ENCODE measurements at regions not wholly inside any gene's neighbourhood (a gene's known extent, or its start where the extent isn't known, plus 50 kb on each side); places are given as distances from the start of the nearest gene placed in this dataset.
A peak's percentile ranks its signal among the peaks of the same experiment; 100 is the strongest.
"Not testable (repeated sequence)": the region's sequence is repeated elsewhere in the genome, so short reads cannot be mapped to it uniquely, and the experiment has no call there.

DNA sequence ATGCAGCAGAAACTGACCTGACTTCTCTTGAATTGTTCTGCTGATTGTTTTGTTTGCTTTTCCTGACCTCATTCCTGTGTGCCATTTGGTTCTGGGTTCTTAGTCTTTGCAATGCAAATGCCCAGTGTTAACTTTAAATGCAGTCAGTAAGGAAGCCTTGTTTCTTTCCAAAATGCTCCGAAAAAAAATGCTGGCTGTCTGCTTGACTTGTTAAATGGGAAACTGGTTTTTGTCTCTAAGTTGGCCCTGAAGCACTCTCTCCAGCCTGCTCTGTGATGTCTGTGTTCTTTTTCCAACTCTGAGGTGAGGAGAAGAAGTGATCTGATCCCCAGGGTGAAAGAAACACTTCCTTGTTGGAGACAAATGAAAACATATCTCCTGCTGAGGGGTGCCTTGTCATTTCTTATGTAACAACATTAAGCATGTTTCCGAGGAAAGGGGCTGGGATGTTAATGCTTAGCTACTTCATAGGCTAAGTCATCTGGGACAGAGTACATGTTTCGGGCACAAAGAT, 256.3 kb upstream of the ADGRL4 start:
- no peak for DNase-seq (ENCODE audit: low read depth, low spot score)

GRCh38 chr1:79259390-79260336, 253.1 kb upstream of the ADGRL4 start:
- DNase-seq (ENCODE audit: low read depth, low spot score), result no peak

More for the DNA sequence above, 256.3 kb upstream of the ADGRL4 start:
- H3K27ac ChIP-seq, result no peak overlapping the region

GRCh38 chr1:79255421-79255820, 248.9 kb upstream of the ADGRL4 start:
- no peak for DNase-seq (ENCODE audit: low read depth, low spot score)
- no peak overlapping the region for H3K27ac ChIP-seq

More at GRCh38 chr1:79259390-79260336, 253.1 kb upstream of the ADGRL4 start:
- H3K27ac ChIP-seq, result no peak overlapping the region

DNA sequence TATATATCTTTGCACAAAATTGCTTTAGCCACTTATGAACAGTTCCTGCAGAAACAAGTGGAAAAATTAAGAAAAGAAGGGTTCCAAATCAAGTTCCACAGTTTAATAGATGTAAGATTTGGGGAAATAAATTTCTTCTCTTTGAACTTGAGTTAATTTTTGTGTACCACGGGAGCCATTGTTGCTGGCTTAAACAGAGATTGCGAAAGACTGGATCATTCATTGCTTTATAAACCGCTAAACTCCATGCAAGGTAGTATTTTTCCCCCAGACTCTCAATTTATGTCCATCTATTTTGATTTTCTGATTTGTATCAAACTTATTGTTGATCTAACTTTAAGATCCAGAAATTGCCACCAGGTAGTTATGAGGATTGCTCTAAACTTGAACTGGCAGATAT, 246.1 kb upstream of the ADGRL4 start:
- no peak for DNase-seq (ENCODE audit: low read depth, low spot score)
- H3K27ac ChIP-seq, result no peak overlapping the region

GRCh38 chr1:79239840-79240239, 233.3 kb upstream of the ADGRL4 start:
- H3K27ac ChIP-seq, result no peak overlapping the region
- no peak for DNase-seq (ENCODE audit: low read depth, low spot score)

DNA sequence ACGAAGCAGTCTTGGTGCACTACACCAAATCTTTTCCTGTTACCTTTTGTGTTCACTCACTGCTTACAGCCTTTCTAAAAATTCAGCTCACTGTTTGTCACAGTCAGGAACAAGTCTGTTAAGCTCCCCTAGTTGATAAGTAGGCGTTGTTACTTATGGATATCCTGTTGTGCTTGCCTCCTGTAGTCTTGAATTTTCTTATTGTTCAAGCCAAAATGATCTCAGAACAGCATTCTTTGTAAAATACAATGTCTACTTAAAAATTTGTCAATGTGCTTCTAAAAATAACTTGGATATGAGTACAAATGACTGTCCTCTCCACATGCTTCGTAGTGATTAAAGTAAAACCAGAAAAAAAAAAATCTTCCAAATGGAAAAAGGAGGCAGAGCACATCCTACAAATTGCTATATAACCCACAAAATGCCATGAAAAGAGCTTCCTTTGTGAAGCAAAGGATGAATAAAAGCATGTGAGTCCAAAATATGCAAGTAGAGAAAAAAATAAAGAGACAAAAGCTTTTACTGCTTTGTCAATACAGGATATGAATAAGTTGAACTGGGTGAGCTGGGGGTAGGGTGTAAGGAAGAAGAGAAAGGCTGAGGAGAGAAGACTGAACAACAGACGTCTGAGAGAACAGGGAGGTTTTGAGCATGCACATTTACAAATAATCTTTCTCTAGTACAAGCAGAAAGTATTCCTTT, 228.9 kb upstream of the ADGRL4 start:
- no peak for DNase-seq (ENCODE audit: low read depth, low spot score)
- H3K27ac ChIP-seq, result no peak overlapping the region

GRCh38 chr1:79232818-79233217, 226.3 kb upstream of the ADGRL4 start:
- DNase-seq (ENCODE audit: low read depth, low spot score), result no peak
- H3K27ac ChIP-seq, result no peak overlapping the region

DNA sequence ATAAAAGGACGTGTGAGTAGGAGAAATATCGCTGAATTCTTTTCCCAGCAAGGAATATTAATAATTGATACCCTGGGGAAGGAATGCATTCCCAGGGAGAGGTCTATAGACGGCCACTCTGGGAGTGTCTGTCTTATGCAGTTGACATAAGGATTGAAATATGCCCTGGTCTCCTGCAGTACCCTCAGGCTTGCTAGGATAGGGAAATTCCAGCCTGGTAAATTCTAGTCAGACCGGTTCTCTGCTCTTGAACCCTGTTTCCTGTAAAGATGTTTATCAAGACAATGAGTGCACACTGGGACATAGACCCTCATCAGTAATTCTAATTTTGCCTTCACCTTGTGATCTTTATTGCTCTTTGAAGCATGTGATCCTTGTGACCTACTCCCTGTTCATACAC, 224.2 kb upstream of the ADGRL4 start:
- H3K27ac ChIP-seq; DNase-seq (ENCODE audit: low read depth, low spot score): not testable (repeated sequence)

DNA sequence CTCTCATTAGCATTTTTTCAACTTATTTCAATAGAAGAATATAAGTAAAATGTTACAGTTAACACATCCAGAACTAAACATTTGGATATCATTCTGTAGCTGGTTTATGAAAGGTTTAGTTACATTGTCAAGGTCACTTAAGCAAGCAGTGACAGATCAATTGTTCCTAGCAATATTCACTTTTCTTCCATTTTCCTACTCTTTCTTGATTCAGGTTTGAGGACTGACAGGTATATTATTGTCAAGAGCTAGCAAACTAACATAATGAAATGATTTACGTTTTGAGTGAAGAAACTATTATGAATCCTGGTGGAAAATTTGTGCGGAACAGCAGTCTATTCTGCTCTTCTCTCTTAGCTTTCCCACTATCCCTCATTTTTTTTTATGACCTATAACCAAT, 220.4 kb upstream of the ADGRL4 start:
- no peak overlapping the region for H3K27ac ChIP-seq
- no peak for DNase-seq (ENCODE audit: low read depth, low spot score)

- DNase-seq (ENCODE audit: low read depth, low spot score), result no peak
- H3K27ac ChIP-seq, result no peak overlapping the region
Measured at GRCh38 chr1:79224537-79224936, 218.0 kb upstream of the ADGRL4 start.

GRCh38 chr1:79220509-79220908, 214.0 kb upstream of the ADGRL4 start:
- no peak overlapping the region for H3K27ac ChIP-seq

GRCh38 chr1:79215311-79215710, 208.8 kb upstream of the ADGRL4 start:
- H3K27ac ChIP-seq, result peak overlapping the region; percentile 11
- DNase-seq (ENCODE audit: low read depth, low spot score), result no peak

More at GRCh38 chr1:79220509-79220908, 214.0 kb upstream of the ADGRL4 start:
- no peak for DNase-seq (ENCODE audit: low read depth, low spot score)

DNA sequence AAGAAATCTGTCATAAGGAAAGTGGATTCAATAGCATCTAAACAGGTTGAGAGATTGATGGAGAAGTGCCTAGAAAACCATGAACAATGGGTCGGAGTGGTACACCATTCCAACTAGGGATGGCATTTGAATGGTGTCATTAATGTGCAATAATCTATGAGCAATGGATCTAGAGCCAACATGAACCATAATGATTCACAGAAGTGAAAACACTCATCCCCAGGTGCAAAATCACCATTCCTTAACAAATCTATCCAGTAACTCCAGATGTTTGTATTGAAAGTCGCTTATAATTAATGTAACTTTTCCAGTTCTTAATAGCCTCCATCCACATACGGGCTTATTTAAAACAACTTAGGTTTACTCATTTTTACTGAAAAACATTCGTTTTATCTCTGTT, 201.3 kb upstream of the ADGRL4 start:
- no peak overlapping the region for H3K27ac ChIP-seq

GRCh38 chr1:79207331-79207730, 200.8 kb upstream of the ADGRL4 start:
- no peak overlapping the region for H3K27ac ChIP-seq
- DNase-seq (ENCODE audit: low read depth, low spot score), result no peak

More for the DNA sequence above, 201.3 kb upstream of the ADGRL4 start:
- DNase-seq (ENCODE audit: low read depth, low spot score), result no peak

- no peak for DNase-seq (ENCODE audit: low read depth, low spot score)
- no peak overlapping the region for H3K27ac ChIP-seq
Measured at GRCh38 chr1:79204779-79205479, 198.4 kb upstream of the ADGRL4 start.

GRCh38 chr1:79198832-79199231, 192.3 kb upstream of the ADGRL4 start:
- no peak overlapping the region for H3K27ac ChIP-seq
- DNase-seq (ENCODE audit: low read depth, low spot score), result no peak

DNA sequence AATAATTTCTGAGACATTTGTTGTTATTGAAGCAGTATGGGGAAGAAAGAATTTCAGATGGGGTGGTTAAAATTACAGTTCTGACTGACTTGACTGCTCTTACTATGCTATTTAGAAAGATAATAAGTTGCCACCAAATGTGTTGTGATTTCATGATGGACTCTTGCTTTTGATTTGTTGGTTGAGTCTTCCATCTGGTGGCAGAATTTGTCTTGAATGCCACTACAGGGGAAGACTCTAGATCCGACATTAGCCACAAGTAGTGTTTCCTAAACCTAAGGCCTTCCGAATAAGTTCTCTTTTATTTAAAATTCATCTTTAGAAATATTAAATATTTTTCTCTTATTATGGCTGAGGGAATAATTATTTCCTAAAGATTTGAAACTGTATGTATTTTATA, 190.9 kb upstream of the ADGRL4 start:
- H3K27ac ChIP-seq, result no peak overlapping the region
- no peak for DNase-seq (ENCODE audit: low read depth, low spot score)

DNA sequence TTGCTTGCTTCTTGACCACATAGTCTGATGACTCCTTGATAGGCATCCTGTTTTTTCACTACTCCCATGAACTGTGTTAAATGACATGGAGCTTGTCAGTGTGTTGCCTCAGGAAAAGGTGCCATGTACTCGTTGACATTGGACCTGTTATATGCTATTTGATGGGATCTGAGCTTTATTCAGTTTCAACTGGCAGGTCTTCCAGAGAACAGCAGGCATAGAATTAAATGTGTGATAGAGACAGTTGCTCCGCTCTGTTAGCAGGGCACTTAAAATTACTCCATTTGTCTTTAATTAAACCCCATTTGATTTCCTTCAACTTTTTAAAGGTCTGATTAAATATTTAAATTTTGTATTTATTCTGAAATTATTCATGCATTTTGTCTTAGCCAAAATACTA, 189.7 kb upstream of the ADGRL4 start:
- no peak for DNase-seq (ENCODE audit: low read depth, low spot score)
- H3K27ac ChIP-seq, result no peak overlapping the region

DNA sequence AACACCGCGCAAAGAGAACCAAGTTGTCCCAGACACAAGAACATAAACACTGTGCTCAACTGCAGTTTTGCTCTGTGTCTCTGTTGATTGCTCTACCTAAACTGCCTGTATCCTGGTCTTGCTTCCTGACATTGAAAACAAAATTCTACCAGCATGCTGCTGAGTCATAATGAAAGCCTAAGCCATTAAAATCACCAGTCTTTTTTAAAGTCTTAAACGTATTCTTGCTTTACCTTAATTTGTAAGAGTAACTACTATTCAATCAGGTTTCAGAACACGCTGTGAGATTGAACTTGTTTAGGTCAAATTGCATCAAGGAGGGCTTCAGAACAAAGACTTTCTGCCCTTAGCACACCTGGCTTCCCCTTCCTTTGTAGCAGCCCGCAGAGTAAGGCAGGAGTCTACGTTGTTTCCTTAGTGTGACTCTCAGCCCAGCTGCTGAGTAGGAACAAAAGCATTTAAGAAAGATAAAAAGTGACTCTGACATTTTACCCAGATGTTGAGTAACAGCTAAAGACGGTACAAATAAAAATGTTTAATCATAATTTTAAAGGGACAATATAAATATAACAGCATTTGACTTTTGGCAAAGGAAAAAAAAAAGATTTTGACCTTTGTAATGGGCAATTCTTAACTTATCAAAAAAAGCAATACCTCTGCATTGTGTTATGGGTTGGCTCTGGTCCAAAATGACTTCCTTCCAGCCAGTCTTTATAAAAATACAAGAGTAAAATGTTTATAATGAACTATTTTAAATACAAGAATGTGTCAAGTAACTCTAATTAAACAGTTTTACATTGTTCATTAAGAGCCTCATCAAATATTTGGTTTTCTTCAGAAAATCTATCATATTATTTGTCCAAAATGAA, 186.9 kb upstream of the ADGRL4 start:
- no peak for DNase-seq (ENCODE audit: low read depth, low spot score)
- peak overlapping the region; percentile 76 for H3K27ac ChIP-seq

GRCh38 chr1:79190074-79190473, 183.5 kb upstream of the ADGRL4 start:
- H3K27ac ChIP-seq, result no peak overlapping the region
- DNase-seq (ENCODE audit: low read depth, low spot score), result no peak
